Body of pancreas (tissue), 4 donors: ENCODE measurements at regions not wholly inside any gene's neighbourhood (a gene's known extent, or its start where the extent isn't known, plus 50 kb on each side); places are given as distances from the start of the nearest gene placed in this dataset.

Experiments
- CTCF ChIP-seq, 7 experiments: fragments of 450-650 bp in 4 of 7; fragments of 200-600 bp in 3 of 7; sonication (generic) in 3 of 7; IDR thresholded peaks; one replicate each; pipeline ENCODE4 v1.5.1; 2016 to 2019; ENCODE audit warnings: antibody characterized with exemption in 7 of 7
- POLR2A ChIP-seq, 3 donors: fragments of 450-650 bp; IDR thresholded peaks; one replicate each; pipeline ENCODE4 v1.6.1; 2016; ENCODE audit warnings: antibody characterized with exemption in 3 of 3, mild to moderate bottlenecking in 2 of 3

GRCh38 chr11:29305456-29306232 is 711.2 kb downstream of the KCNA4 start:
- TF ChIP-seq CTCF (IDR thresholded peaks at IDR 0.05) (no peak), POLR2A (IDR thresholded peaks at IDR 0.05) (no peak)
